ENCODE measurements at regions not wholly inside any gene's neighbourhood (a gene's known extent, or its start where the extent isn't known, plus 50 kb on each side); places are given as distances from the start of the nearest gene placed in this dataset.

GRCh38 chr6:108778421-108779186, 69.6 kb upstream of the ARMC2 start:
- H3K9ac ChIP-seq: no peak overlapping the region
- H3K4me1 ChIP-seq (ENCODE audit: low read depth, poor library complexity, severe bottlenecking): peaks cover 4% of the 10 kb centered on the region
- H4K20me1 ChIP-seq (ENCODE audit: insufficient read depth): no peaks in the 10 kb centered on the region
- H3K27me3 ChIP-seq (ENCODE audit: insufficient read depth, low read depth): no peaks in the 10 kb centered on the region
- H3K79me2 ChIP-seq (ENCODE audit: insufficient read depth, low read depth): no peaks in the 10 kb centered on the region
- H3K36me3 ChIP-seq (ENCODE audit: insufficient read depth): no peaks in the 10 kb centered on the region
- no peak overlapping the region for H3K4me2 ChIP-seq
- no peak for TF ChIP-seq CTCF (conservative IDR thresholded peaks at IDR 0.05; ENCODE audit: low read depth, low read length)
- no peak overlapping the region for H3K4me3 ChIP-seq (IDR thresholded peaks at IDR 0.05; ENCODE audit: insufficient read depth, low read depth, low read length)
- H2AFZ ChIP-seq (ENCODE audit: low read depth): no peak overlapping the region
- H3K27ac ChIP-seq: no peak overlapping the region

GRCh38 chr6:108779536-108780275, 68.5 kb upstream of the ARMC2 start:
- Histone ChIP-seq H3K27me3 (ENCODE audit: insufficient read depth, low read depth) (no peaks in the 10 kb centered on the region), H2AFZ (ENCODE audit: low read depth) (no peak overlapping the region), H3K27ac (no peak overlapping the region), H3K79me2 (ENCODE audit: insufficient read depth, low read depth) (no peaks in the 10 kb centered on the region), H4K20me1 (ENCODE audit: insufficient read depth) (no peaks in the 10 kb centered on the region), H3K4me1 (ENCODE audit: low read depth, poor library complexity, severe bottlenecking) (peaks cover 4% of the 10 kb centered on the region), H3K4me3 (IDR thresholded peaks at IDR 0.05; ENCODE audit: insufficient read depth, low read depth, low read length) (no peak overlapping the region), H3K4me2 (no peak overlapping the region), H3K36me3 (ENCODE audit: insufficient read depth) (no peaks in the 10 kb centered on the region), H3K9ac (no peak overlapping the region)
- no peak for TF ChIP-seq CTCF (conservative IDR thresholded peaks at IDR 0.05; ENCODE audit: low read depth, low read length)

GRCh38 chr6:108780784-108781183, 67.4 kb upstream of the ARMC2 start:
- H2AFZ ChIP-seq (ENCODE audit: low read depth): no peak overlapping the region
- H3K27ac ChIP-seq: no peak overlapping the region
- peaks cover 4% of the 10 kb centered on the region for H3K4me1 ChIP-seq (ENCODE audit: low read depth, poor library complexity, severe bottlenecking)
- H3K79me2 ChIP-seq (ENCODE audit: insufficient read depth, low read depth): no peaks in the 10 kb centered on the region
- no peak overlapping the region for H3K4me3 ChIP-seq (IDR thresholded peaks at IDR 0.05; ENCODE audit: insufficient read depth, low read depth, low read length)
- no peaks in the 10 kb centered on the region for H3K27me3 ChIP-seq (ENCODE audit: insufficient read depth, low read depth)
- H4K20me1 ChIP-seq (ENCODE audit: insufficient read depth): no peaks in the 10 kb centered on the region
- no peaks in the 10 kb centered on the region for H3K36me3 ChIP-seq (ENCODE audit: insufficient read depth)
- TF ChIP-seq CTCF (conservative IDR thresholded peaks at IDR 0.05; ENCODE audit: low read depth, low read length): no peak
- no peak overlapping the region for H3K4me2 ChIP-seq
- H3K9ac ChIP-seq: no peak overlapping the region

GRCh38 chr6:108781419-108782100, 66.7 kb upstream of the ARMC2 start:
- TF ChIP-seq CTCF (conservative IDR thresholded peaks at IDR 0.05; ENCODE audit: low read depth, low read length): no peak
- H3K4me1 ChIP-seq (ENCODE audit: low read depth, poor library complexity, severe bottlenecking): peaks cover 4% of the 10 kb centered on the region
- H4K20me1 ChIP-seq (ENCODE audit: insufficient read depth): no peaks in the 10 kb centered on the region
- no peak overlapping the region for H3K4me2 ChIP-seq
- H3K27me3 ChIP-seq (ENCODE audit: insufficient read depth, low read depth): no peaks in the 10 kb centered on the region
- H3K27ac ChIP-seq: no peak overlapping the region
- H3K4me3 ChIP-seq (IDR thresholded peaks at IDR 0.05; ENCODE audit: insufficient read depth, low read depth, low read length): no peak overlapping the region
- H3K9ac ChIP-seq: no peak overlapping the region
- H3K36me3 ChIP-seq (ENCODE audit: insufficient read depth): no peaks in the 10 kb centered on the region
- no peaks in the 10 kb centered on the region for H3K79me2 ChIP-seq (ENCODE audit: insufficient read depth, low read depth)
- H2AFZ ChIP-seq (ENCODE audit: low read depth): no peak overlapping the region

Data from KMS-11 (cell line).